ENCODE measurements at regions not wholly inside any gene's neighbourhood (a gene's known extent, or its start where the extent isn't known, plus 50 kb on each side); places are given as distances from the start of the nearest gene placed in this dataset.
"Not testable (repeated sequence)": the region's sequence is repeated elsewhere in the genome, so short reads cannot be mapped to it uniquely, and the experiment has no call there.

- intact Hi-C loops (cut with micrococcal nuclease): no loop called here
Observed at GRCh38 chr9:30534896-30535295, 1849.5 kb upstream of the ACO1 start.

GRCh38 chr9:30536494-30536893 lies 1847.9 kb upstream of the ACO1 start:
- intact Hi-C loops (cut with micrococcal nuclease): no loop called here

GRCh38 chr9:30539696-30540095 lies 1844.7 kb upstream of the ACO1 start:
- intact Hi-C loops (cut with micrococcal nuclease): not testable (repeated sequence)

DNA sequence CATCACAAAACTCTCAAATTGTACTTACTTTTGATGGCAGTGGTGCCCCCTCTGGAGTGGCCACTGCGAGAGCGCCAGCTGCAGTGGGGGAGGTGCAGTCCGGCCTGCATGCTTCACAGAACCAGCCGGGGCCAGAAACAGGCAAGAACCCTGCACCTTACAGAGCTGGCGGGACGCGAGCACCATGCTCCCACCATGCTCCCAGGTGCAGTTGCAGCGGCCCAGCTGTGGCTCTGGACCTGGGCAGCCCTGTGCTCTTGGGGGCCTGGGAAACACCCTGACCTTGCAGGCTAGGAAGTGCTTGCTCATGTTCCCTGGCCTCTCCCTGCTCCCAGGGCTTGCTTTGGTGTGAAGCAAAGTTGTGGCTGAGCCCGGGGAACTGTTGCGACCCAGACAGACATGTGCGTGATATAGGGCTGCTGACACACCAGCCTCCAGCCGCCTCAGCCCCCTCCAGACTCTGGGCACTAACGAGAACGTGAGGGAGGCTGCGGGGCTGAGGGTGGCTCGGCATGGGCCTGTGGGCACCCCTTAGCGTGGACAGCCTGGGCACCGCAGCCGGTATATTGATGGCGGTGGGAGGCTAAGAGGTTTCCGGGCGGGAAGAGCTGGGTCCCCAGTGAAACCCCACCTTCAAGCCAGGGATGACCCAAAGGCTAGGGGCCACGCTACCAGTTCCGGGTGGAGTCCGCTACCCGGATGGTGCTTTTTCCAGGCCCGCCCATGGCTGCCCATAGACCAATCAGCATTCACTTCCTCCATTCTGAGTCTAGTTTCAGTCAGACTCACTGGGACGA lies 1809.9 kb upstream of the ACO1 start:
- intact Hi-C loops (cut with micrococcal nuclease): no loop called here

- intact Hi-C loops (cut with micrococcal nuclease): no loop called here
Observed at GRCh38 chr9:30575218-30575617, 1809.2 kb upstream of the ACO1 start.

GRCh38 chr9:30575691-30576090 lies 1808.8 kb upstream of the ACO1 start:
- intact Hi-C loops (cut with micrococcal nuclease): no loop called here

DNA sequence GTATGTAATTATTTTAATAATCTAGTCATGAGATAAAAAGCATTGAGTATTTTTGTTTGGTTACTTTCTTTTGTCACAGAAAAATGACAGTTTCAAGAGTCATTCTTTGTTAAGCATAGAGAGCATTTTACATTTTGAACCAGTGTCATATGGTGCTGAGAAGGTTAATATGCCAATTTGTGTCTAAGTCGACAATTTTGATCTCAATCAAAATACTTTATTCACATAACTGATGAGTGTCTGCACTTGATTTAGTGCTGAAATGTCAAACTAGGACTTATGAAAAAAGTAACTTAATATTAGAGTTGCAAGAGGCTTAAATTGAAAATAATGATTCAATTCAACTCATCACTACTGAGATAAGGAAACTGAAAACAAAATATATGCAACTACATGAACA lies 1804.6 kb upstream of the ACO1 start:
- intact Hi-C loops (cut with micrococcal nuclease): no loop called here

GRCh38 chr9:30582240-30582639 lies 1802.2 kb upstream of the ACO1 start:
- intact Hi-C loops (cut with micrococcal nuclease): no loop called here

DNA sequence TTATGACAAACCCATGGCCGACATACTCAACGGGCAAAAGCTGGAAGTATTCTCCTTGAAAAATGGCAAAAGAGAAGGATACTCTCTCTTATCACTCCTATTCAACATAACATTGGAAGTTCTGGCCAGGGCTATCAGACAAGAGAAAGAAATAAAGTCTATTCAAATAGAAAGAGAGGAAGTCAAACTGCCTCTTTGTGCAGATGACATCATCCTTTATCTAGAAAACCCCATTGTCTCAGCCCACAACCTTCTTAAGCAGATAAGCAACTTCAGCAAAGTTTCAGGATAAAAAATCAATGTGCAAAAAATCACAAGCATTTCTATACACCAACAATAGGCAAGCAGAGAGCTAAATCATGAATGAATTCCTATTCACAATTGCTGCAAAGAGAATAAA lies 1799.9 kb upstream of the ACO1 start:
- intact Hi-C loops (cut with micrococcal nuclease): no loop called here

DNA sequence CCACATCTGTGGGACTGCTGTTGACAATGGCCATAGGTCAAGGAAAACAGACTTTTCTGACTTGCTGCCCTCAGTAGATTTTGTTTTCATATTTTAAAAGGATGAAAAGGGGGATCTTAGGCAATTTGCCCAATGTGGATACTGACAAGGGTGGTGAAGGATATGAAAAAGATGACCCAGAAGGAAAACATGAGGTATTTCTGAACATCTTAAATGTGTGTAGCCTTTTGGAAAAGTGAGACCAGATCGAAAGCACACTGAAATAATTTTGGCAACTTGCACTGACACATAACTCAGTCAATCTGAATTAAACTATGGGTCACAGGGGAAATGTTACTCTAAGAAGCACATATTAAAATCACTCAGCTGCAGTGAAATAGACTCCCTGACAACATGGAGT lies 1793.0 kb upstream of the ACO1 start:
- intact Hi-C loops (cut with micrococcal nuclease): no loop called here

DNA sequence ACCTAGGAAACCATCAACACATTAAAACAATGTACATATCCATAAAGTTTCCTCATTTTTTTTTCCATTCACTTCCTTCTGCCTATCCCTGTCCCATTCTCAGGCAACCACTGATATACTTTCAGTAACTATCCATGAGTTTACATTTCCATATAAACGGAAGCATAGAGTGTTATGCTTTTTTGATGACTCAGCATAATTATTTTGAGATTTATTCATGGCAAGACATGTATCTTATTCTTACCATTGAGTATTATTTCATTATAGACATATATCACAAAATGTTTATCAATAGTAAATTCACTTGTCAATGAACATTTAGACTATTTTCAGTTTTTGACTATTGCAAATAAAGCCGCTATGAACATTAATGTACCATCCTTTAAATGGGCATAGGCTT lies 1786.8 kb upstream of the ACO1 start:
- intact Hi-C loops (cut with micrococcal nuclease): no loop called here

GRCh38 chr9:30605936-30606335 lies 1778.5 kb upstream of the ACO1 start:
- intact Hi-C loops (cut with micrococcal nuclease): no loop called here

- intact Hi-C loops (cut with micrococcal nuclease): no loop called here
Observed at GRCh38 chr9:30609713-30610112, 1774.7 kb upstream of the ACO1 start.

GRCh38 chr9:30616782-30617181 lies 1767.7 kb upstream of the ACO1 start:
- intact Hi-C loops (cut with micrococcal nuclease): not testable (repeated sequence)

DNA sequence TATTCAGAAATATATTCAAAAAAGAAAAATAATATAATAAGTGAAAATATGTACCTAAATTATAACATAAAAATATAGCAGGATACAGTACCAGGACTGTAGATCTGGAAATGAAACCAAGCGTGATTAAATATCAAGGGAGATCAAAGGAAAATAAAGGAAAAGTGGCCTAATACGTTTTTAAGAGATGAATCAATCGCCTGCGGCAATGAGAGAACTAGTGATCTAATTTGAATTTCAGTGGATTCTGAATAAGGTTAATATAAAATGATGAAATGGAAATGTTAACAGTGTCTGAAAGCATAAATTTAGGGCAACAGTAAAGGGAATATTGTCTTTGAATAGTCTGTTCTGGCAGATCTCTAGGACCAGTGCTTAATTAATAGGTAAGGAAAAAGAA lies 1761.9 kb upstream of the ACO1 start:
- intact Hi-C loops (cut with micrococcal nuclease): loop anchor here (5.0 kb wide), 1 partner anchor 65 kb away; no protein-coding TSS in a partner anchor

GRCh38 chr9:30628915-30629567 lies 1755.4 kb upstream of the ACO1 start:
- intact Hi-C loops (cut with micrococcal nuclease): no loop called here

DNA sequence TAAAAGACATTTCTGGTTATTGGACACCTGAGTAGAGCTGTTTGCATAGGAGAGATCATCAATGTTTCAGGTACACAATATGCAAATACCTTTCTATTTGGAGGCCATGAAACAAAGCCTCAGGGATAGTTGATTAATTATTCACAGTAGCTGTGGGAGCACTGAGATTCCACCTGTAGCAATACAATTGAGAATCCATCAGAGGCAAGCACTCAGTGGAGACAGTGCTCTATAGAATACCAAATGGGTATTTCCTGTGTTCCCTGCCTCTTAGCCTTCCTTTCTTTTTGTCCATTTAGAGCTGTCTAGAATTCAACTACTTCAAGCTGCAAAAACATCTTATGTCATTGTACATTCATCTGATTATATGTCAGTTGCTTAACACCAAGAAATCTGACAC lies 1754.0 kb upstream of the ACO1 start:
- intact Hi-C loops (cut with micrococcal nuclease): no loop called here

DNA sequence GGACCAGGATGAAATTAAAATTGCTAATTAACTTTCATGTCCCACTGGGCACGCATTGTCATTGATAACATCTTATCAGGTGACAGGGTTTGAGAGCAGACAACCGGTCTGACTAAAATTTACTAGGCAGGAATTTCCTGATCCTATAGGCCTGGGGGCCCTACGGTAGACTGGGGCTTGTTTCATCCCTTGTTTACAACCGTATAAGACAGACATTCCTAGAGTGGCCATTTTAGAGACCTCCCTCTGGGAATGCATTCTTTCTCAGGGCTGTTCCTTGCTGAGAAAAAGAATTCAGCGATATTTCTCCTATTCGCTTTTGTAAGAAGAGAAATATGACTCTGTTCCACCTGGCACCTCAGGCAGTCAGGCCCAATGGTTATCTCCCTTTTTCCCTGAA lies 1737.8 kb upstream of the ACO1 start:
- intact Hi-C loops (cut with micrococcal nuclease): not testable (repeated sequence)

DNA sequence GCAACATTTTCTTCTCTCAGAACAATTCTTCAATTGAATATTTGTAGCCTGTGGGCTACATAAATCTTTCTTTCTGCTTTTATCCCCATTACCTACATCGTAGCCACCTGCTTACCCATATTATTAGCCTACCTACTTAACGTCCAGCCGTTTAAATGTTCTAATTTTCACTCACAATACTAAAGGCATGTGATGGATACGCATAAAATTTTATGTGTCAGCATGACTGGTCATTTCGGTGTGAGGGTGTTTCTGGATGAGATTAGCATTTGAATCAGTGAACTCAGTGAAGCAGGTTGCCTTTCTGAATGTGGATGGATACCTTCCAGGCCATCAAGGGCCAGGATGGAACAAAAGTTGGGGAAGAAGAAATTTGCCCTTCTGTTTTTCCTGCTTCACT lies 1722.5 kb upstream of the ACO1 start:
- intact Hi-C loops (cut with micrococcal nuclease): no loop called here

DNA sequence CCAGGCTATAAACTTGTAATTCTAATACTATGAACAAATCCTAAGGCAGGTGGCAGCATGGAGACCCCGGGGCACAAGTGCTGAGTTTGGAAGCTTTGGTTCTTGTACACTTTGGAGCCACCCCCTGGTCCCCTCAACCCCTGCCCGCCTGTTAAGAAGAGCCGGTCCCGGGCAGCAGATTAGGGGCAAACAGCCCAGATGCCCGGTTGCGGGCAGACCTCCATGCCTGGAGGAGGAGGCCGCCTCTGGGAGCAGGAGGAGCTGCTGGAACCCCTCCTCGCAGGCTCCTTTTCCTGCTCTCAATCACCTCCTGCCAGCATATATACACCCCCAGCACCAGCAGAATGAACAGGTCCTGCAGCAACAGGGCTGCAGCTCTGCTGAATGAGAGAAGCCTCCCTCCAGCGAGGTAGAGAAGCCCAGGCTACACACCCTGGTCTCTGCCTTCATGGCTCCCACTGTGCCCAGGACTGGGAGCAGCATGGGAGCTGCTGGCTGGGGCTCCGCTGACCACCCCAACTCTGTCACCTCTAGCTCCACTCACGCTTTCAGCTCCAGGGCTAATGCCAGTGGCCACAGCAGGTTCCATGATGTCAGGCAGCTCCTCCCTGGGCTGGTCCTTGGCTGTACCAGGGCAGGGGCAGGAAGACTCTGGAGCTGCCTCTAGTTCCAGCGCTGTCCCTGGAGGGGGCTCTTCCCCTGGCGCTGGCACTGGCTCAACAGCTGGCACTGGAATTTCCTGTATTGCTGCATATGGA lies 1713.5 kb upstream of the ACO1 start:
- intact Hi-C loops (cut with micrococcal nuclease): no loop called here

- intact Hi-C loops (cut with micrococcal nuclease): no loop called here
Observed at GRCh38 chr9:30673132-30673531, 1711.3 kb upstream of the ACO1 start.

DNA sequence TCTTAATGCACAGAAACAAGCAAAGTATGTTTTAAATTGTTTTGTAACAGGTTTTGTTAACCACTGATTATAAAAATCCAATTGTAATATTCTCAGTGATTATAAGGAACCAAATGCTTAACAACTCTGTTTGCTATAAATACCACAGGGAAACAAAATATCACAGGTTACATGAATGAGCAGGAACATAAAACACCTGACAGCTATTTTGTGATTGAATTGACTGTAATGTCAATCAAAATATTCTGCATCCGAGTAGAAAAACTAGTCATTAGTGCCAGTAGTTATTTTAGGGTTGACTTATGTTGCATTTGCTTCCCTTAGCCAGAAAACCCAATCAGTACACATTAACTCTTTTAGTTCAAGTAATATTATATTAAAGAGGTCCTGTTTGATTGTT lies 1707.8 kb upstream of the ACO1 start:
- intact Hi-C loops (cut with micrococcal nuclease): no loop called here

Data from T-helper 2 cell treated with Interferon-gamma antibody and Interleukin-4, amounts not matched to agents 100 ng/mL and 5 ng/mL, for 36 hours (primary cell).